GM12891 (cell line): ENCODE measurements at regions not wholly inside any gene's neighbourhood (a gene's known extent, or its start where the extent isn't known, plus 50 kb on each side); places are given as distances from the start of the nearest gene placed in this dataset.

ENCODE experiments used
- POLR2A ChIP-seq: IDR thresholded peaks from 2 replicates; pipeline ENCODE4 v1.6.1; 2011; ENCODE audit warnings: low read depth, low read length, control low read depth
- POLR2AphosphoS5 ChIP-seq: IDR thresholded peaks from 2 replicates; pipeline ENCODE4 v1.6.1; 2011; ENCODE audit warnings: low read depth, low read length, control low read depth
- POU2F2 ChIP-seq: IDR thresholded peaks from 2 replicates; pipeline ENCODE4 v1.6.1; 2011; ENCODE audit warnings: low read depth, mild to moderate bottlenecking, control low read depth, low read length, moderate library complexity
- TAF1 ChIP-seq: IDR thresholded peaks from 2 replicates; pipeline ENCODE4 v1.6.1; 2011; ENCODE audit warnings: low read depth, low read length, control low read depth

DNA sequence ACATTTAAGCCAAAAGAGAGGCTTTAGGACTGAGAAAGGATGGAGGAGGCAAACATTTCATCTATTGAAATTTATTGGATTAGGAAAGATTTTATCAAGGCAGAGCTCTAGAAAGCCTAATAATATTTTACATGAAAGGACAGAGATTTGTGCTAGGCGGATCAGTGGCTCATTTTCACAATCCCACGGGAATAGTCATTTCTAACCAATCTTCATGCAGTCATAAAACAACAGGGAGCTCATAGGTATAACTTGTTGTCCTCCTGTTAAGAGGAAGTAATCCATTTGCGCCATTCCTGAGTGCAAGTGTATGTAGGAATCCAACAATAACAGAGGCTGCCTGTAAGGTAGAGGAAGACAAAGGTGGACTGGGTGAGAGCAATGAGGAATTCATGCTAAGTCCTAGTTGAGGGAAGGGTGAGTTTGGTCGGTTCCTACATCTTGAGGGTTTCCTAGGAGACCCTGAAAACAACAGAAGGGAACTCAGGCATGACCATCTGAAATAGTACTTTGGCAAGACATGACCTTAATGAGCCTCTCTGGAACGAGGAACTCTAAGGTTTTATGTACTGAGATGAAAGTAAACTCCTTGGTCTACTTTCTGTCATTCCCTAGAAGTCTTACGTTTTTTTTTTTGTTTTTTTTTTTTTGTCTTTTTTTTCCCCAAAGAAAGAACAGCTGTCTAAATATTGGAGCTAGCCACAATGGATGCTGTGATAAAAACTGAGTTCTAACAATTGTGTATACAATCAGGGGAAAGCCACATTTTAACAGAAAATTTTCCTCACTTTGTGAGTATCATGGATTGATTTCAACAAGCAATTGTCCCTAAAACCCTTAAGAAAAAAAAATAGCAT, 89.7 kb downstream of the GEMIN8 start:
- TF ChIP-seq POLR2A: no peak
- TF ChIP-seq POLR2AphosphoS5: no peak
- TF ChIP-seq TAF1: no peak
- no peak for TF ChIP-seq POU2F2
